ENCODE measurements at regions not wholly inside any gene's neighbourhood (a gene's known extent, or its start where the extent isn't known, plus 50 kb on each side); places are given as distances from the start of the nearest gene placed in this dataset.

GRCh38 chr3:117691526-117691925, 981.9 kb downstream of the TUSC7 start (continued):
- no peak for TF ChIP-seq ZNF462 (CRISPR knock-in tag; IDR thresholded peaks at IDR 0.05)
- TF ChIP-seq POLR2AphosphoS5 (IDR thresholded peaks at IDR 0.05; ENCODE audit: low read depth), result no peak
- no peak for TF ChIP-seq CTCF (conservative IDR thresholded peaks at IDR 0.05; ENCODE audit: low read depth in 2 of 2)
- TF ChIP-seq ETS1 (IDR thresholded peaks at IDR 0.05), result no peak
- no peak for TF ChIP-seq EZH2 (IDR thresholded peaks at IDR 0.05; ENCODE audit: low read depth, unreplicated experiment)
- TF ChIP-seq ZNF114 (CRISPR knock-in tag; IDR thresholded peaks at IDR 0.05), result no peak
- no peak for TF ChIP-seq JUNB (IDR thresholded peaks at IDR 0.05; ENCODE audit: unreplicated experiment)
- TF ChIP-seq NANOG (IDR thresholded peaks at IDR 0.05; ENCODE audit: borderline replicate concordance), result no peak
- TF ChIP-seq STAT1 (IDR thresholded peaks at IDR 0.05; ENCODE audit: unreplicated experiment), result no peak
- no peak for TF ChIP-seq EZH2phosphoT487 (IDR thresholded peaks at IDR 0.05; ENCODE audit: unreplicated experiment)

Data from GM23338 (cell line).